Upper lobe of left lung (tissue), 6 donors: ENCODE measurements at regions not wholly inside any gene's neighbourhood (a gene's known extent, or its start where the extent isn't known, plus 50 kb on each side); places are given as distances from the start of the nearest gene placed in this dataset.

Experiments used
- ATAC-seq, 2 donors: fragments of 200-7000 bp; cut with Tn5 transposase; one replicate each; pipeline ENCODE4 v1.9.1; 2022; ENCODE audit warnings: mild to moderate bottlenecking in 2 of 2, moderate library complexity in 2 of 2; ENCODE audit not compliant: low FRiP score in 2 of 2
- DNase-seq, 2 donors: peaks; one replicate each; pipeline ENCODE4 v3.0.0-alpha.2; 2019 to 2020
- H3K27ac ChIP-seq, 4 donors: fragments of 200-600 bp; sonication (generic); one replicate each; pipeline ENCODE4 v1.5.1; 2016 to 2019
- H3K27me3 ChIP-seq, 4 donors: fragments of 200-600 bp; sonication (generic); one replicate each; pipeline ENCODE4 v1.5.1; 2017 to 2019
- H3K36me3 ChIP-seq, 4 donors: fragments of 200-600 bp; sonication (generic); one replicate each; pipeline ENCODE4 v1.5.1; 2016 to 2019
- H3K4me1 ChIP-seq, 4 donors: fragments of 200-600 bp; sonication (generic); one replicate each; pipeline ENCODE4 v1.5.1; 2018 to 2019
- H3K4me3 ChIP-seq, 4 donors: fragments of 200-600 bp; sonication (generic); one replicate each; pipeline ENCODE4 v1.5.1; 2017 to 2019; ENCODE audit warnings: mild to moderate bottlenecking in 2 of 4, moderate library complexity in 1 of 4
- H3K9me3 ChIP-seq, 4 donors: fragments of 200-600 bp; sonication (generic); one replicate each; pipeline ENCODE4 v1.5.1; 2018 to 2019
- EP300 ChIP-seq, 4 donors: sonication (generic); formaldehyde crosslinking; IDR thresholded peaks; one replicate each; pipeline ENCODE4 v1.5.1; 2017; ENCODE audit warnings: antibody characterized with exemption in 4 of 4, control low read depth in 2 of 4
- POLR2A ChIP-seq, 4 donors: fragments of 450-650 bp; IDR thresholded peaks; one replicate each; pipeline ENCODE4 v1.5.1; 2016 to 2017; ENCODE audit warnings: antibody characterized with exemption in 4 of 4, mild to moderate bottlenecking in 2 of 4
- POLR2AphosphoS5 ChIP-seq, 2 donors: sonication (generic); formaldehyde crosslinking; IDR thresholded peaks; one replicate each; pipeline ENCODE4 v1.5.1; 2017; ENCODE audit warnings: antibody characterized with exemption in 2 of 2
- WGBS, 2 donors: methylation state at CpG; one replicate each; pipeline ENCODE4 v1.1.5; 2017 to 2018; 5-methylcytosine and 5-hydroxymethylcytosine counted together
- TF ChIP-seq, protein P1 (sequence below), 6 experiments: fragments of 450-650 bp in 4 of 6; fragments of 200-600 bp in 2 of 6; sonication (generic) in 2 of 6; IDR thresholded peaks; one replicate each; pipeline ENCODE4 v1.5.1; 2016 to 2019; ENCODE audit warnings: antibody characterized with exemption in 6 of 6
- donor health status: DM: no; HTN: no; CAD: no; lungs with moderate emphysema.
- donor health status: DM: no; HTN: yes; CAD: no; lungs with severe emphysema.

DNA sequence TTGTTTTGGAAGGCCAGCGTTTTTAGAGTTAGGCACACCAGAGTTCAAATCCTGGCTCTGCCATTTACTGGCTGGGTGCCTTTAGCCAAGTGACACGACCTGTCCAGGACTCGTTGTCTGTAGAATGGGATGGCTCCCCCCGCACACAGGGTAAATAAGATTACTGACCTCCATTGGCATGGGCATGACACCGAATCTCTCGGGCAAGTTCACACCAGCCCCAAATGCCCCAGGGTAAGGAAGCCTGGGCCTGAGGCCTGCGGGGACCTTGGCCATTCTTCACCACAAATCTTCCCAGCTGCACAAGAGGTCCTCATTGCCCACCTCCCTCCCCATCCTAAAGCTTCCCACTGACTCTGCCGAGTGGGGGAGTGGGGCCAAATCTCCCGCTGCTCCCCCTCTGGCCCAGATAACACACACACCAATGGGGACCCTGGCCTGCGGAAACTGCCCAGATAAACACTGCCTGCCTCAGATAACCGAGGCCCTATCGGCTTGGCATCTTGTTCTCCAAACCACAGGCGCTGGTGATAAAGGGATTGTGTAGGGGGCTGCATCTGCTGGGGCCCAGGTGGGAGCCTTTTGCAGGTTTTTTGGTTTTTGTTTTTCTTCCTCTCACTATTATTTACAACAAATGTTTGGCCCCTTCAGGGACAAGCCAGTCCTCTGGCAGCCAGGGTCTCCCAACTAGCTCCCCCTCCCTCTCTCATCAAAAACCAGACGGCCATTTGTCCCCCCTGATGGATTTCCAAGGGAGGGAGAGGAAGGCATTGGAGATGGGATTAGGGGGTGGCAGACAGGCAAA is 75.0 kb upstream of the LHX1 start:
- H3K27me3 ChIP-seq = no peaks in the 10 kb centered on the region
- no peaks in the 10 kb centered on the region for H3K9me3 ChIP-seq
- WGBS, 2 donors = 52 to 64% methylated on average over 11 to 14 of the region's 14 CpGs
- H3K27ac ChIP-seq = no peak overlapping the region
- no peaks in the 10 kb centered on the region for H3K4me1 ChIP-seq
- no peak for DNase-seq
- no peak overlapping the region for H3K4me3 ChIP-seq
- H3K36me3 ChIP-seq = no peaks in the 10 kb centered on the region
- no peak for ATAC-seq
- TF ChIP-seq POLR2A (IDR thresholded peaks at IDR 0.05) (no peak), EP300 (IDR thresholded peaks at IDR 0.05) (no peak), POLR2AphosphoS5 (IDR thresholded peaks at IDR 0.05) (no peak)
- TF ChIP-seq, protein P1, sequence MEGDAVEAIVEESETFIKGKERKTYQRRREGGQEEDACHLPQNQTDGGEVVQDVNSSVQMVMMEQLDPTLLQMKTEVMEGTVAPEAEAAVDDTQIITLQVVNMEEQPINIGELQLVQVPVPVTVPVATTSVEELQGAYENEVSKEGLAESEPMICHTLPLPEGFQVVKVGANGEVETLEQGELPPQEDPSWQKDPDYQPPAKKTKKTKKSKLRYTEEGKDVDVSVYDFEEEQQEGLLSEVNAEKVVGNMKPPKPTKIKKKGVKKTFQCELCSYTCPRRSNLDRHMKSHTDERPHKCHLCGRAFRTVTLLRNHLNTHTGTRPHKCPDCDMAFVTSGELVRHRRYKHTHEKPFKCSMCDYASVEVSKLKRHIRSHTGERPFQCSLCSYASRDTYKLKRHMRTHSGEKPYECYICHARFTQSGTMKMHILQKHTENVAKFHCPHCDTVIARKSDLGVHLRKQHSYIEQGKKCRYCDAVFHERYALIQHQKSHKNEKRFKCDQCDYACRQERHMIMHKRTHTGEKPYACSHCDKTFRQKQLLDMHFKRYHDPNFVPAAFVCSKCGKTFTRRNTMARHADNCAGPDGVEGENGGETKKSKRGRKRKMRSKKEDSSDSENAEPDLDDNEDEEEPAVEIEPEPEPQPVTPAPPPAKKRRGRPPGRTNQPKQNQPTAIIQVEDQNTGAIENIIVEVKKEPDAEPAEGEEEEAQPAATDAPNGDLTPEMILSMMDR (IDR thresholded peaks at IDR 0.05) = no peak

DNA sequence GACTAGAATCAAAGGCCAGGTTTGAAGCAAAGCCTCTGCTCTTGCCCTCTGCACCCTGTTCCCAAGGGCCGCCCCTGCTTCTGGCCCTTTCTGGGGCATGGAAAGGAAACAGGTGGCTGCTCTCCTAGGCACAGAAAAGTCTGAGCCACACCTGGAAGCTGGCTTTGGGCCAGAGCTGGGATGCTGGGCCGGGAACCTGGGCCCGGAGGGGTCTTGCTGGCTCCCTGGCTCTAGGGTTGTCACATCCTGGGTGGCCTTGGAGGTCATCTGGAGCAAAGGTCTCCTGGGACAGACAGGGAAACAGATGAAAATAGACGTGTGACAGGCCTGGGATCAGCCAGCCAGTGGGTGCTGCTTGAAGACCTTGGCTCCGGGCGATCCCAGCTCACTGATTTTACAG is 74.1 kb upstream of the LHX1 start:
- Histone ChIP-seq H3K36me3 (no peaks in the 10 kb centered on the region), H3K27me3 (no peaks in the 10 kb centered on the region), H3K9me3 (no peaks in the 10 kb centered on the region), H3K4me3 (no peak overlapping the region), H3K4me1 (no peaks in the 10 kb centered on the region), H3K27ac (no peak overlapping the region)
- no peak for ATAC-seq
- no peak for DNase-seq
- no peak for TF ChIP-seq POLR2AphosphoS5 (IDR thresholded peaks at IDR 0.05)
- TF ChIP-seq POLR2A (IDR thresholded peaks at IDR 0.05) = no peak
- no peak for TF ChIP-seq EP300 (IDR thresholded peaks at IDR 0.05)
- TF ChIP-seq, protein P1 (IDR thresholded peaks at IDR 0.05) = no peak
- WGBS, 2 donors = 79 to 94% methylated on average over 4 to 6 of the region's 6 CpGs

DNA sequence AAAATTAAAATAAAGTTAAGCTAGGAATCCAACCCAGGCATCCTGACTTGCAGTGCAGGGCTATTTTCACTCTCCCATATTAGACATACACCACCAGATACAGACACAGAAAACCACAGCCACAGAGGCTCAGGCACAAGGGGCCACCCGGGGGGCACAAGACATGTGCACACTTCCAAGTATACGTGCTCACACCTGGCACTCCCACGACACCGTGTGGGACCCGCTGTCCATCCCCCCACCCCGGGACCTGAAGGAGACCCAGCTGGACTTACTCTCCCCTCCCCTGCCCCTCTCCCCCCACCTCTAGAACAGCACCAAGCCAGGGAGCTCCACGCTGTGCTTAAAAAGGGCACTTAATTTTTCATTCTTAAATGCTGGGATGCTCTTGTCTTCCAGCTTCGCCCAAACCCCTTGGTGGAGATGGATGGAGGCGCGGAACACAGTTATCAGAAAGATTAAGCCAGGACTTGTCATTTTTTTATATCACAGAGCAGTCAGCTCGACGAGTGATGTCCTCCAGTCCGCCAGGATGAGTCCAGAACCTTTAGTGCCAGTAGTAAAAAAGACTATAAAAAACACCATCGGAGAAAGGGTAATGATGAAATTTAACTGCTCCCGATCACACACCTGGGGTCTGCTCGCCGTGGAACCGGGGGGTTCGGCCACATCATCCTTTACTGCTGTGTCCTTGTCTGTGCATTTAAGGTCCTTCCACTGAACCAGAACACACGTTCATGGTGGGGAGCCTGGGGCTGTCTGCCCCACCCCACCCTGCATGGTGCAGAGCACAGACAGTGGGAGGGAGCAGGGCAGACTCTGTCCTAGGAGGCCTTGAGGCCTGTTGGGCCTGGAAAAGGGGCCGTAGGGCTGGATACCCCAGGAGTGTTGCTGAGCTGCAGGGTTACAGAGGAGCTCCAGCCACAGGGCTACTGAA is 73.3 kb upstream of the LHX1 start:
- H3K27me3 ChIP-seq = no peaks in the 10 kb centered on the region
- DNase-seq (no peak), ATAC-seq (no peak)
- no peaks in the 10 kb centered on the region for H3K36me3 ChIP-seq
- no peak overlapping the region for H3K4me3 ChIP-seq
- 72 to 75% methylated on average over 19 to 21 of the region's 21 CpGs for WGBS, 2 donors
- no peaks in the 10 kb centered on the region for H3K9me3 ChIP-seq
- no peak overlapping the region for H3K27ac ChIP-seq
- H3K4me1 ChIP-seq = no peaks in the 10 kb centered on the region
- TF ChIP-seq, protein P1 (IDR thresholded peaks at IDR 0.05) = no peak
- TF ChIP-seq POLR2A (IDR thresholded peaks at IDR 0.05) = no peak
- no peak for TF ChIP-seq POLR2AphosphoS5 (IDR thresholded peaks at IDR 0.05)
- TF ChIP-seq EP300 (IDR thresholded peaks at IDR 0.05) = no peak

DNA sequence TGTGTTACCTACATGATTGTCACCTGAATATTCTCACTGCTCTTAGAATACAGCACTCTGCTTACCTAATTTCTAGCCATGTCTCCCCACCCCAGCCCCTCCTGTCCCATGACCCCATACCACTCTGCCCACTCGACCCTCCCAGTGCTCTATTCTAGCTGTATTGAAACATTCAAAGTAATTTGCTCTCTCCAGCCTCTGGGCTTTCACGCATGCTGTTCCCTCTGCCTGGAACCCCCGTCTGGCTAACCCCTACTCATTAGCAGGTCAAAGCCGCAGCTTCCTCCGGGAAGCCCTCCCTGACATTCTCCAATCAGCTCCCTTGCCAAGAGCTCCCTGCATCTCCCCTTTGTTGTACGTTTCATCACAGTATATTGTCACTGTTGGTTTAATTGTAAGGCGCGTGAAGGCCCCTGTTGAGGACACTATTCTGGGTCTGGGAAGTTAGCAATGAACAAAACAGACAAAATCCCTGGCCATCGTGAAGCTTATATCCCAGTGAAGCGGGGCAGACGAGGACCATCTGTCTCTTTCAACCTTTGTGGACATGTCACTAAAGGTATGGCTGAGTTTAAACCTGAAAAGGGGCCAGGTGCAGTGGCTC is 72.3 kb upstream of the LHX1 start:
- 68 to 73% methylated on average over 11 of the region's 11 CpGs for WGBS, 2 donors
- ATAC-seq = no peak

More for the DNA sequence above, 72.3 kb upstream of the LHX1 start:
- no peaks in the 10 kb centered on the region for H3K4me1 ChIP-seq
- H3K27me3 ChIP-seq = no peaks in the 10 kb centered on the region
- no peak for TF ChIP-seq POLR2AphosphoS5 (IDR thresholded peaks at IDR 0.05)
- TF ChIP-seq EP300 (IDR thresholded peaks at IDR 0.05) = no peak
- TF ChIP-seq, protein P1 (IDR thresholded peaks at IDR 0.05) = no peak
- TF ChIP-seq POLR2A (IDR thresholded peaks at IDR 0.05) = no peak
- no peak for DNase-seq
- H3K27ac ChIP-seq = no peak overlapping the region
- no peaks in the 10 kb centered on the region for H3K36me3 ChIP-seq
- no peaks in the 10 kb centered on the region for H3K9me3 ChIP-seq
- no peak overlapping the region for H3K4me3 ChIP-seq
